ENCODE measurements at regions not wholly inside any gene's neighbourhood (a gene's known extent, or its start where the extent isn't known, plus 50 kb on each side); places are given as distances from the start of the nearest gene placed in this dataset.

GRCh38 chr9:89805571-89806292 is 200.9 kb downstream of the GADD45G start (continued):
- TF ChIP-seq CHD7 (IDR thresholded peaks at IDR 0.05; ENCODE audit: insufficient replicate concordance, low read length) (no peak), ATF2 (IDR thresholded peaks at IDR 0.05; ENCODE audit: low read length) (no peak), CTCF (IDR thresholded peaks at IDR 0.05; ENCODE audit: control extremely low read depth in 1 of 3, insufficient read depth in 1 of 3, low read depth in 1 of 3, low read length in 3 of 3) (no peak), ATF3 (IDR thresholded peaks at IDR 0.05; ENCODE audit: insufficient read depth, low read depth, low read length) (no peak), TCF12 (IDR thresholded peaks at IDR 0.05; ENCODE audit: low read depth, low read length) (no peak)

Data from H1 (cell line).